ENCODE measurements at regions not wholly inside any gene's neighbourhood (a gene's known extent, or its start where the extent isn't known, plus 50 kb on each side); places are given as distances from the start of the nearest gene placed in this dataset.
A peak's percentile ranks its signal among the peaks of the same experiment; 100 is the strongest.
"Not testable (repeated sequence)": the region's sequence is repeated elsewhere in the genome, so short reads cannot be mapped to it uniquely, and the experiment has no call there.

GRCh38 chr14:71433303-71433702 is 498.9 kb upstream of the RGS6 start:
- no peaks in the 10 kb centered on the region for H3K4me1 ChIP-seq
- no peaks in the 10 kb centered on the region for H3K9me3 ChIP-seq
- WGBS, 2 donors = 94 to 95% methylated on average over 8 of the region's 8 CpGs
- DNase-seq = no peak
- TF ChIP-seq, protein P1, sequence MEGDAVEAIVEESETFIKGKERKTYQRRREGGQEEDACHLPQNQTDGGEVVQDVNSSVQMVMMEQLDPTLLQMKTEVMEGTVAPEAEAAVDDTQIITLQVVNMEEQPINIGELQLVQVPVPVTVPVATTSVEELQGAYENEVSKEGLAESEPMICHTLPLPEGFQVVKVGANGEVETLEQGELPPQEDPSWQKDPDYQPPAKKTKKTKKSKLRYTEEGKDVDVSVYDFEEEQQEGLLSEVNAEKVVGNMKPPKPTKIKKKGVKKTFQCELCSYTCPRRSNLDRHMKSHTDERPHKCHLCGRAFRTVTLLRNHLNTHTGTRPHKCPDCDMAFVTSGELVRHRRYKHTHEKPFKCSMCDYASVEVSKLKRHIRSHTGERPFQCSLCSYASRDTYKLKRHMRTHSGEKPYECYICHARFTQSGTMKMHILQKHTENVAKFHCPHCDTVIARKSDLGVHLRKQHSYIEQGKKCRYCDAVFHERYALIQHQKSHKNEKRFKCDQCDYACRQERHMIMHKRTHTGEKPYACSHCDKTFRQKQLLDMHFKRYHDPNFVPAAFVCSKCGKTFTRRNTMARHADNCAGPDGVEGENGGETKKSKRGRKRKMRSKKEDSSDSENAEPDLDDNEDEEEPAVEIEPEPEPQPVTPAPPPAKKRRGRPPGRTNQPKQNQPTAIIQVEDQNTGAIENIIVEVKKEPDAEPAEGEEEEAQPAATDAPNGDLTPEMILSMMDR (IDR thresholded peaks at IDR 0.05) = no peak
- no peak for TF ChIP-seq POLR2A (IDR thresholded peaks at IDR 0.05)
- no peaks in the 10 kb centered on the region for H3K27me3 ChIP-seq
- no peak overlapping the region for H3K4me3 ChIP-seq
- intact Hi-C loops (cut with DNase I) = no loop called here
- no peaks in the 10 kb centered on the region for H3K36me3 ChIP-seq (replicated peaks in 1 of 2; ENCODE audit: insufficient read depth in 1 of 2, low read depth in 2 of 2)
- no peak overlapping the region for H3K27ac ChIP-seq
- no peak for ATAC-seq

- H3K4me3 ChIP-seq; intact Hi-C loops (cut with DNase I); H3K9me3 ChIP-seq; H3K36me3 ChIP-seq (replicated peaks in 1 of 2; ENCODE audit: insufficient read depth in 1 of 2, low read depth in 2 of 2); ATAC-seq; H3K27ac ChIP-seq; H3K27me3 ChIP-seq; DNase-seq: not testable (repeated sequence)
- H3K4me1 ChIP-seq = peaks cover 12% of the 10 kb centered on the region
- 96 to 100% methylated on average over 2 of the region's 2 CpGs for WGBS, 2 donors
These were observed 496.6 kb upstream of the RGS6 start for GRCh38 chr14:71435641-71436040.

- no peak overlapping the region for H3K27ac ChIP-seq
- H3K4me1 ChIP-seq = peaks cover 12% of the 10 kb centered on the region
- WGBS, 2 donors = 83 to 85% methylated on average over 4 of the region's 4 CpGs
- DNase-seq = no peak
- TF ChIP-seq POLR2A (IDR thresholded peaks at IDR 0.05) = no peak
- TF ChIP-seq, protein P1 (IDR thresholded peaks at IDR 0.05) = no peak
- no peaks in the 10 kb centered on the region for H3K9me3 ChIP-seq
- no peak overlapping the region for H3K4me3 ChIP-seq
- no peaks in the 10 kb centered on the region for H3K27me3 ChIP-seq
- intact Hi-C loops (cut with DNase I) = no loop called here
- ATAC-seq = no peak
- H3K36me3 ChIP-seq (replicated peaks in 1 of 2; ENCODE audit: insufficient read depth in 1 of 2, low read depth in 2 of 2) = no peaks in the 10 kb centered on the region
These were observed 494.4 kb upstream of the RGS6 start for GRCh38 chr14:71437870-71438269.

GRCh38 chr14:71438684-71439083 is 493.5 kb upstream of the RGS6 start:
- intact Hi-C loops (cut with DNase I) = no loop called here
- no peaks in the 10 kb centered on the region for H3K9me3 ChIP-seq
- TF ChIP-seq, protein P1 (IDR thresholded peaks at IDR 0.05) = no peak
- TF ChIP-seq POLR2A (IDR thresholded peaks at IDR 0.05) = no peak
- H3K36me3 ChIP-seq (replicated peaks in 1 of 2; ENCODE audit: insufficient read depth in 1 of 2, low read depth in 2 of 2) = no peaks in the 10 kb centered on the region
- peaks cover 12% of the 10 kb centered on the region for H3K4me1 ChIP-seq
- H3K27me3 ChIP-seq = no peaks in the 10 kb centered on the region
- peak overlapping the region in 2 of 4 donors; percentile 36 to 56 for H3K27ac ChIP-seq
- DNase-seq = peak; percentile 21 to 49 (median 44)
- peak; percentile 71 for ATAC-seq
- 29 to 36% methylated on average over 2 of the region's 2 CpGs for WGBS, 2 donors
- H3K4me3 ChIP-seq = no peak overlapping the region

- no peak for TF ChIP-seq POLR2A (IDR thresholded peaks at IDR 0.05)
- TF ChIP-seq, protein P1 (IDR thresholded peaks at IDR 0.05) = no peak
- H3K27me3 ChIP-seq = no peaks in the 10 kb centered on the region
- no peak for ATAC-seq
- intact Hi-C loops (cut with DNase I) = no loop called here
- no peaks in the 10 kb centered on the region for H3K9me3 ChIP-seq
- no peak for DNase-seq
- no peaks in the 10 kb centered on the region for H3K36me3 ChIP-seq (replicated peaks in 1 of 2; ENCODE audit: insufficient read depth in 1 of 2, low read depth in 2 of 2)
- H3K27ac ChIP-seq = no peak overlapping the region
- peaks cover 12% of the 10 kb centered on the region for H3K4me1 ChIP-seq
- H3K4me3 ChIP-seq = no peak overlapping the region
These were observed 491.1 kb upstream of the RGS6 start for GRCh38 chr14:71441126-71441525.

Data from body of pancreas (tissue), 4 donors.